ENCODE measurements at regions not wholly inside any gene's neighbourhood (a gene's known extent, or its start where the extent isn't known, plus 50 kb on each side); places are given as distances from the start of the nearest gene placed in this dataset.

DNA sequence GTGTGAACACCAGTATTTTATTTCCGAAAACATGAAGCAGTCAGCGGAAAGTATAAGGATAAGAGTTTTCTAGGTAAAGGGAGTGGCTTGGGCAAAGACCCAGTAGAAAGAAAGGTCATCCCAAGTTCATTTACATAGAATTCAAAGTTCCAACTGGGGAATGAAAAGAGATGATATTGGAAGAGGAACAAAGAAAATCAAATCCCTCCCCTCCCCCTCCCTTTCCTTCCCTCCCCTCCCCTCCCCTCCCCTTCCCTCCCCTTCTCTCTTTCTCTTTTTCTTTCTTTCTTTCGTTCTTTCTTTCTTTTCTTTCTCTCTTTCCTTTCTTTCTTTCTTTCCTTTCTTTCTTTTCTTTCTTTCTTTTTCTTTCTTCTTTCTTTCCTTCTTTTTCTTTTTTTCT is 675.7 kb upstream of the NRXN1 start:
- H3K9ac ChIP-seq (ENCODE audit: low read length) = no peak overlapping the region
- H3K4me1 ChIP-seq (ENCODE audit: control insufficient read depth, low read depth, low read length) = no peaks in the 10 kb centered on the region
- H3K27ac ChIP-seq (ENCODE audit: low read length) = no peak overlapping the region
- H3K27me3 ChIP-seq (ENCODE audit: control insufficient read depth, insufficient read depth, low read length) = no peaks in the 10 kb centered on the region
- H3K9me3 ChIP-seq (ENCODE audit: control insufficient read depth, low read depth, low read length) = no peaks in the 10 kb centered on the region
- no peaks in the 10 kb centered on the region for H3K36me3 ChIP-seq (ENCODE audit: control insufficient read depth, low read depth, low read length)
- no peak overlapping the region for H3K4me3 ChIP-seq (ENCODE audit: low read length)

DNA sequence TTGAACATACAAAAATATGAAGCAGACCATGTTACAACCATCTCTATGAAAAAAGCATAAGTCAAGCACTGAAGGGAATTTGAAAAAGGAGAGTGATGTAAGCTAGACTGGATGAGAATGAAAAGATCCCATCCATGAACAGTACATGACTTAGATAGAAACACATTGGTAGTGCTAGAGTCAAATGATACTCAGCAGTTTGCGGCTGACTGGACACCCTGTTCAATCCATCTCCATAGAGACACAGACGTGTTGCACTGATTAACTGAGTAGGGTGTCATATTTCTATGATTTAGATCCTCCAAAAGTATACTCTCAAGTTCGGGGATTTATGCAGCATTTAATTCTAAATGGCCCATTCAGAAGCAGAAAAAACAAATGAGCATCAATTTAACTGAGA is 674.3 kb upstream of the NRXN1 start:
- Histone ChIP-seq H3K27me3 (ENCODE audit: control insufficient read depth, insufficient read depth, low read length) (no peaks in the 10 kb centered on the region), H3K36me3 (ENCODE audit: control insufficient read depth, low read depth, low read length) (no peaks in the 10 kb centered on the region), H3K27ac (ENCODE audit: low read length) (no peak overlapping the region), H3K9ac (ENCODE audit: low read length) (no peak overlapping the region), H3K9me3 (ENCODE audit: control insufficient read depth, low read depth, low read length) (no peaks in the 10 kb centered on the region), H3K4me3 (ENCODE audit: low read length) (no peak overlapping the region), H3K4me1 (ENCODE audit: control insufficient read depth, low read depth, low read length) (no peaks in the 10 kb centered on the region)

DNA sequence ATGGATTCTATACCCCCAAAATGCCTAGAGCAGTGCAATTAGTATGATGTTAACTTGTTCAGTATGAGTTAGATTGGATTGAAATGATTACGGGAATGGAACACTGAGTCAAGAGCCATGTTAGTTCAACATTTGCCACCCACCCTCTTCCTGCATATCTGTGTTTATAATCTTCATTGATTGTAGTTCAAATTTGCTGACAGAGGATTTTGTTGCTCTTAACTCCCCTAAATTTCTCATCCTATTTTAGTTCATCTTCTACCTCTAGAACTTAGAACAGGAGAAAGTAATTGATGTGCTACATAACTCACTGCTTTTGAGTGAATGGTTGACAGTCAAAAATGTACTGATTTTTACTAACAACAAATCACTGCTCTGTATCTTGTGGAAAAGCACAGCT is 673.5 kb upstream of the NRXN1 start:
- Histone ChIP-seq H3K27me3 (ENCODE audit: control insufficient read depth, insufficient read depth, low read length) (no peaks in the 10 kb centered on the region), H3K9ac (ENCODE audit: low read length) (no peak overlapping the region), H3K4me1 (ENCODE audit: control insufficient read depth, low read depth, low read length) (no peaks in the 10 kb centered on the region)

GRCh38 chr2:51698021-51698420 is 666.1 kb upstream of the NRXN1 start:
- Histone ChIP-seq H3K27ac (ENCODE audit: low read length) (no peak overlapping the region), H3K4me3 (ENCODE audit: low read length) (no peak overlapping the region), H3K9me3 (ENCODE audit: control insufficient read depth, low read depth, low read length) (no peaks in the 10 kb centered on the region), H3K36me3 (ENCODE audit: control insufficient read depth, low read depth, low read length) (no peaks in the 10 kb centered on the region), H3K27me3 (ENCODE audit: control insufficient read depth, insufficient read depth, low read length) (no peaks in the 10 kb centered on the region), H3K4me1 (ENCODE audit: control insufficient read depth, low read depth, low read length) (no peaks in the 10 kb centered on the region), H3K9ac (ENCODE audit: low read length) (no peak overlapping the region)

More for the DNA sequence above, 673.5 kb upstream of the NRXN1 start:
- no peak overlapping the region for H3K27ac ChIP-seq (ENCODE audit: low read length)
- no peak overlapping the region for H3K4me3 ChIP-seq (ENCODE audit: low read length)
- no peaks in the 10 kb centered on the region for H3K36me3 ChIP-seq (ENCODE audit: control insufficient read depth, low read depth, low read length)
- no peaks in the 10 kb centered on the region for H3K9me3 ChIP-seq (ENCODE audit: control insufficient read depth, low read depth, low read length)

DNA sequence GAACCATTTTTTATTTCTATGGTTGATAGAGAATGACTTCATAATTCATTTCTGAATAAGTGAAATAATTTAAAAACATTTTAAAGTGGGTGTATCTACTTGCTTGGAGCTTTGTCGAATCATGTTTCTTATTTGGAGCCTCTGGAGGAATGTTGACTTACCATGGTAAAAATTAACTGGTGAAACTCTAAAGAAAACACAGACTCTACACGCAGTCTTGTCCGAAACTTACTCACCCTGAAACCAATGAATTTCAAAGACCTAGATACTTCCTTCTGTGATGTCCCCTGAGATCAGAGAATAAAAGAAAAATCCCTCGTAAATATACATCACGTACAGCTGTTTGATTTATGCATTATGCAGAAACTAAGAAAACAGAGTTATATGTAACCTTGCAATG is 665.2 kb upstream of the NRXN1 start:
- H3K4me1 ChIP-seq (ENCODE audit: control insufficient read depth, low read depth, low read length) = no peaks in the 10 kb centered on the region
- no peaks in the 10 kb centered on the region for H3K9me3 ChIP-seq (ENCODE audit: control insufficient read depth, low read depth, low read length)
- H3K27ac ChIP-seq (ENCODE audit: low read length) = no peak overlapping the region
- no peak overlapping the region for H3K9ac ChIP-seq (ENCODE audit: low read length)
- no peak overlapping the region for H3K4me3 ChIP-seq (ENCODE audit: low read length)
- H3K36me3 ChIP-seq (ENCODE audit: control insufficient read depth, low read depth, low read length) = no peaks in the 10 kb centered on the region
- no peaks in the 10 kb centered on the region for H3K27me3 ChIP-seq (ENCODE audit: control insufficient read depth, insufficient read depth, low read length)

- H3K36me3 ChIP-seq (ENCODE audit: control insufficient read depth, low read depth, low read length) = no peaks in the 10 kb centered on the region
- no peak overlapping the region for H3K4me3 ChIP-seq (ENCODE audit: low read length)
- H3K27me3 ChIP-seq (ENCODE audit: control insufficient read depth, insufficient read depth, low read length) = no peaks in the 10 kb centered on the region
- no peaks in the 10 kb centered on the region for H3K9me3 ChIP-seq (ENCODE audit: control insufficient read depth, low read depth, low read length)
- H3K27ac ChIP-seq (ENCODE audit: low read length) = no peak overlapping the region
- H3K9ac ChIP-seq (ENCODE audit: low read length) = no peak overlapping the region
- no peaks in the 10 kb centered on the region for H3K4me1 ChIP-seq (ENCODE audit: control insufficient read depth, low read depth, low read length)
Observed at GRCh38 chr2:51695531-51695930, 663.6 kb upstream of the NRXN1 start.

- Histone ChIP-seq H3K4me3 (ENCODE audit: low read length) (no peak overlapping the region), H3K9me3 (ENCODE audit: control insufficient read depth, low read depth, low read length) (no peaks in the 10 kb centered on the region), H3K27ac (ENCODE audit: low read length) (no peak overlapping the region), H3K27me3 (ENCODE audit: control insufficient read depth, insufficient read depth, low read length) (no peaks in the 10 kb centered on the region), H3K9ac (ENCODE audit: low read length) (no peak overlapping the region), H3K36me3 (ENCODE audit: control insufficient read depth, low read depth, low read length) (no peaks in the 10 kb centered on the region), H3K4me1 (ENCODE audit: control insufficient read depth, low read depth, low read length) (no peaks in the 10 kb centered on the region)
Observed at GRCh38 chr2:51693640-51694039, 661.7 kb upstream of the NRXN1 start.

DNA sequence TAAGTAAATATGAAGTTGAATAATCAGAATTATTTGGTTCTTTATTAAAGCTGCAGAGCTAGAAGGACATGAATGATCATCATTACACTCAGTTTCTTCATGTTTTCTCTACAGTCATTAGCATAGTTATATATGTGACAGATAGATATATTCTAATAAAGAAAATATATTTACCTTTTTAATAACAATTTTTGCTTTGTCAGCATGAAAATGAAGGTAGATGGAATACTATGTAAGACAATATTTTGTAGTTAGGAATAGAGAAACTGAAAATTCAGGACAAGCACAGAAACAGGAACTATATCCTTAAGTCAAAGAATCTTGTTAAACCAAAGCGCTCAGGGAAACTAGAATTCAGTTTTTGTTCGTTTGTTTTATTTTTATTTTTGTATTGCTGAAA is 649.9 kb upstream of the NRXN1 start:
- no peak overlapping the region for H3K4me3 ChIP-seq (ENCODE audit: low read length)
- H3K9me3 ChIP-seq (ENCODE audit: control insufficient read depth, low read depth, low read length) = peaks cover 5% of the 10 kb centered on the region
- H3K4me1 ChIP-seq (ENCODE audit: control insufficient read depth, low read depth, low read length) = no peaks in the 10 kb centered on the region
- no peak overlapping the region for H3K9ac ChIP-seq (ENCODE audit: low read length)
- no peaks in the 10 kb centered on the region for H3K27me3 ChIP-seq (ENCODE audit: control insufficient read depth, insufficient read depth, low read length)
- no peaks in the 10 kb centered on the region for H3K36me3 ChIP-seq (ENCODE audit: control insufficient read depth, low read depth, low read length)
- H3K27ac ChIP-seq (ENCODE audit: low read length) = no peak overlapping the region

DNA sequence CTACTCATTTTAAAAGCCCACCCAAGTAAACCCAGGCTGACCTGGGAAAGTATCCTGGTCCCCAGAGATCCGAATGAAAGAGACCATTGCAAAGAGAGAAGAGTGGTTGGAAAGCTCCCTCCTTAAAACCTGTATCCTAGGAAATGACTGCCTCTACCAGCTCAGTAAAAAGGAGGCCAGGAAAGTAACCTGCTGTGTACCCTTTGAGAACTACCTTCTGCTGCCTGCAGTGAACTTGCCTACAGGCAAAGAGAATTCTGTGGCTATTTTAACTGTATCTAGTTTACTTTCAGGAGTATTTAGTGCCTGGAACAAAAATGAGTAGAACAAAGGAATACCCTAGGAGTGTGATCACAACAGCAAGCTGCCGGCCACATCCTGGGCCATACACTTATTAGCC is 641.7 kb upstream of the NRXN1 start:
- Histone ChIP-seq H3K9ac (ENCODE audit: low read length) (no peak overlapping the region), H3K9me3 (ENCODE audit: control insufficient read depth, low read depth, low read length) (no peaks in the 10 kb centered on the region), H3K27me3 (ENCODE audit: control insufficient read depth, insufficient read depth, low read length) (no peaks in the 10 kb centered on the region), H3K27ac (ENCODE audit: low read length) (no peak overlapping the region), H3K4me3 (ENCODE audit: low read length) (no peak overlapping the region), H3K4me1 (ENCODE audit: control insufficient read depth, low read depth, low read length) (peaks cover 9% of the 10 kb centered on the region), H3K36me3 (ENCODE audit: control insufficient read depth, low read depth, low read length) (no peaks in the 10 kb centered on the region)

GRCh38 chr2:51667679-51668078 is 635.7 kb upstream of the NRXN1 start:
- no peak overlapping the region for H3K4me3 ChIP-seq (ENCODE audit: low read length)
- no peak overlapping the region for H3K27ac ChIP-seq (ENCODE audit: low read length)
- no peaks in the 10 kb centered on the region for H3K4me1 ChIP-seq (ENCODE audit: control insufficient read depth, low read depth, low read length)
- no peak overlapping the region for H3K9ac ChIP-seq (ENCODE audit: low read length)
- no peaks in the 10 kb centered on the region for H3K36me3 ChIP-seq (ENCODE audit: control insufficient read depth, low read depth, low read length)
- no peaks in the 10 kb centered on the region for H3K27me3 ChIP-seq (ENCODE audit: control insufficient read depth, insufficient read depth, low read length)
- H3K9me3 ChIP-seq (ENCODE audit: control insufficient read depth, low read depth, low read length) = peaks cover 7% of the 10 kb centered on the region

GRCh38 chr2:51662187-51662586 is 630.3 kb upstream of the NRXN1 start:
- Histone ChIP-seq H3K9ac (ENCODE audit: low read length) (no peak overlapping the region), H3K9me3 (ENCODE audit: control insufficient read depth, low read depth, low read length) (peaks cover 7% of the 10 kb centered on the region), H3K4me3 (ENCODE audit: low read length) (peak overlapping the region; percentile 25), H3K27me3 (ENCODE audit: control insufficient read depth, insufficient read depth, low read length) (no peaks in the 10 kb centered on the region), H3K27ac (ENCODE audit: low read length) (no peak overlapping the region), H3K4me1 (ENCODE audit: control insufficient read depth, low read depth, low read length) (peaks cover 9% of the 10 kb centered on the region), H3K36me3 (ENCODE audit: control insufficient read depth, low read depth, low read length) (no peaks in the 10 kb centered on the region)

GRCh38 chr2:51657849-51658248 is 625.9 kb upstream of the NRXN1 start:
- no peaks in the 10 kb centered on the region for H3K9me3 ChIP-seq (ENCODE audit: control insufficient read depth, low read depth, low read length)
- no peak overlapping the region for H3K9ac ChIP-seq (ENCODE audit: low read length)
- H3K4me1 ChIP-seq (ENCODE audit: control insufficient read depth, low read depth, low read length) = peaks cover 9% of the 10 kb centered on the region
- no peak overlapping the region for H3K4me3 ChIP-seq (ENCODE audit: low read length)
- no peaks in the 10 kb centered on the region for H3K36me3 ChIP-seq (ENCODE audit: control insufficient read depth, low read depth, low read length)
- no peaks in the 10 kb centered on the region for H3K27me3 ChIP-seq (ENCODE audit: control insufficient read depth, insufficient read depth, low read length)
- no peak overlapping the region for H3K27ac ChIP-seq (ENCODE audit: low read length)
